Dedifferentiated amniotic fluid mesenchymal stem cell (primary cell): ENCODE measurements at regions not wholly inside any gene's neighbourhood (a gene's known extent, or its start where the extent isn't known, plus 50 kb on each side); places are given as distances from the start of the nearest gene placed in this dataset.

Experiments used
- DNase-seq: peaks from one replicate; pipeline ENCODE4 v3.0.0-alpha.2; 2016; ENCODE audit errors: extremely low spot score

DNA sequence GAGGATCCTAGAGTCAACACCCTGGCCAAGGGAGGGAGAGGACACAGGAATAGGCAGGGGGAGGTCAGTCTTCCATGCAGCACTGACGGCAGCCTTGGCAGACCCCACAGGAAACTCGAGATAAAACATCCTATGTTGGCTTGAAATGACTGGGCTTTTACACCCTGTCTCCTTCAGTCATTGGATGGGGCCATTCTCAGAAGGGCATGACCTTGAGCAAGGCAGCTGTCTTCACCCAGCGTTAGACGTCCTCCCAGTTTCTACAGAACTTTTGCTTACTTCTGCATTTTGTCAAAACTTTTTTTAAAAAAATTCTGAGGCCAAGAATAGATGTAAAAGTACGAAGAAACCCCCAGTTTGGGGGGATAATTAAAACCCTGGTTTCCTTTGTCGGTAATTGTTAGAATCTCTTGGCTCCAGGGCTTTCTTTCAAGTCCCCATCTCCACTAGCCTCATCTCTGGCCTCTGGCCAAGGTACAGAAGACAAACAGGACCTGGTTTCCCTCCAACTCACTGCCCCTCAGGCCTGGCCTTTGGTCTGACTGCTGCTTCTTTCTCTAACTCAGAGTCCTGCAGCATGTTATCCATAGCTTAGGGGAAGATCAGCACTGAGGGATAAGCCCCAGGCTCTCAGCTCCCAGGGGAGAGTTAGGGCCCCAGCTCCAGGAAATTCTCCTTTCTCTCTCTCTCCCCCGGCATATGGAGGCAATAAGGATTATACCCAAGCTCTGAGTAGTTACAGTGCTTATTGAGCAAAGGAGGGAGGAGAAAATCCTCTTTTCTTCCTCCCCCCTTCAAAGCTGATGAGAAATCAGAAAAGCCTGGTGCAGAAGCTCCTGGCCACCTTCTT is 51.6 kb upstream of the KCND3 start:
- no peak for DNase-seq

- no peak for DNase-seq
Observed at GRCh38 chr1:112043901-112044300, 54.4 kb upstream of the KCND3 start.

GRCh38 chr1:112044745-112045144 is 55.3 kb upstream of the KCND3 start:
- DNase-seq = no peak

- no peak for DNase-seq
Observed at GRCh38 chr1:112046630-112047029, 57.2 kb upstream of the KCND3 start.

DNA sequence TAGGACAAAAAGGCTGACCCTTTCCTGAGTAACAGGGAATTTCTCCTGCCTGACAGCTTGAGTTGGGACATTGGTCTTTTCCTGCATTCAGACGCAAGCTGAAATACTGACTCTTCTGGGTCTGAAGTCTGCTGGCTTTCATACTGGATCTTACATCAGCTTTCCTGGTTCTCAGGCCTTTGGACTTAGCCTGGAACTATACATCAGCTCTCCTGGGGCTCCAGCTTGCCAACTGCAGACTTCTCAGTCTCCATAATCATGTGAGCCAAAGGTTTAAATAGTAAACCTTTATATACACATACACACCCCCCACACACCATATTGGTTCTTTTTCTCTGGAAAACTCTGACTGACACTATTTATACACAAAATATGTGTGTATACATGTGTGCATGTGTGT is 59.0 kb upstream of the KCND3 start:
- DNase-seq = no peak

GRCh38 chr1:112054510-112054909 is 65.0 kb upstream of the KCND3 start:
- DNase-seq = no peak

GRCh38 chr1:112056354-112056753 is 66.9 kb upstream of the KCND3 start:
- no peak for DNase-seq

- no peak for DNase-seq
Observed at GRCh38 chr1:112057736-112058135, 68.3 kb upstream of the KCND3 start.

- DNase-seq = no peak
Observed at GRCh38 chr1:112058815-112059450, 69.5 kb upstream of the KCND3 start.

DNA sequence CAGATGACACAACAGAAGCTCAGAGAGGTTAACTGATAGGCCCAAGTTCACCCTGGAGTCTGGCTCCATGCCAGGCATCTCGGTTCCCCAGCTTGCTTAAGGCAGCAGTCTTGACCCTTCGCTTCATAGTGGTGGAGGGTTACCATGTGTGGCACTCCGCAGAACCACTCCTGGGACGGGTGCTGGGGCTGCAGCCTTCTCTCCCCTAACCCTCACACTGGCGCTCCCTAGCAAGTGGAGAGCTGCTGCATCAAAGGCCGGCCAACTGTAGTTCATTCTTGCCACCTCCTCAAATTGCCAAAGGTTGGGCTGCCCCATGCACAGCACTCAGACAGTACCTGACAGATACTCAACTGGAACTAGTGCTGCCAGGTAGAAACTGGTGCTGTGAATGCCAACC is 70.2 kb upstream of the KCND3 start:
- no peak for DNase-seq

GRCh38 chr1:112060261-112060660 is 70.8 kb upstream of the KCND3 start:
- no peak for DNase-seq

DNA sequence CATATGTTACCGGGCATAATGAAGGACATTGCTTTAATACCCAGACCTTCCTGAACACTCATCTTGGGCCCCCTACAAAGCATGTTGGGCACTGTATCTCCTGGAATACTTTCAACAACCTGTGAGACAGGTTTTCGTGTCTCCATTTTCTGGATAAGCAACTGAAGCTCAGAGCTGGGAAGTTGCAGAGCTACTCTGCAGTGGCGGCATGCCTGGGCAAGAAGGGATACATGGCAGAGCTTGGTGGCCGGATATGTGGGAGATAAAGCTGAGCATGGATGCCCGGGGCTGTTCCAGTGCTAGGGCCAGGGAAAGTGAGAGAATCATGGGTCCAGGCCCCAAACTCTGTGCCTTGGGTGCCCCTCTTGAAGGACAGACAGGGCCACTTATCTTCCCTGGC is 71.6 kb upstream of the KCND3 start:
- no peak for DNase-seq

DNA sequence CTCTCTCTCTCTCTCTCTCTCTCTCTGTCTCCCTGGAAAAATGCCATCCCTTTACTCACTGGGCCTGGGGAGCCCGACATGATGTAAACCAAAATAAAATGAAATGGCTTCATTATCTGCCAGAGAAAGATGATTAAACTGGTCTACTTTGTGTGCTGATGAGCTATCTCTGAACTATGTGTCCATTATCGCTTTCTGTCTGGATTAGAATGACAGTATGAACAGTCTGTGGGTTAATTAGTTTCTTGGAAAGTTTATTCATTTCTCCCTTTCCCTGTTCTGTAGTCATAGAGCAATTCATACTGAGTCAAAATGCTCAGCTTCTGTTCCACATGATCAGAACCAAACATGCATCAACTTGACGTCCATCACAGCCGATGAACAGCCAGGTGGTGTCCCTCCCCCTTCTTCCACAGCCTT is 72.4 kb upstream of the KCND3 start:
- no peak for DNase-seq

- no peak for DNase-seq
Observed at GRCh38 chr1:112063781-112064728, 74.6 kb upstream of the KCND3 start.

GRCh38 chr1:112067989-112068388 is 78.5 kb upstream of the KCND3 start:
- no peak for DNase-seq

- DNase-seq = no peak
Observed at GRCh38 chr1:112070677-112071076, 81.2 kb upstream of the KCND3 start.

DNA sequence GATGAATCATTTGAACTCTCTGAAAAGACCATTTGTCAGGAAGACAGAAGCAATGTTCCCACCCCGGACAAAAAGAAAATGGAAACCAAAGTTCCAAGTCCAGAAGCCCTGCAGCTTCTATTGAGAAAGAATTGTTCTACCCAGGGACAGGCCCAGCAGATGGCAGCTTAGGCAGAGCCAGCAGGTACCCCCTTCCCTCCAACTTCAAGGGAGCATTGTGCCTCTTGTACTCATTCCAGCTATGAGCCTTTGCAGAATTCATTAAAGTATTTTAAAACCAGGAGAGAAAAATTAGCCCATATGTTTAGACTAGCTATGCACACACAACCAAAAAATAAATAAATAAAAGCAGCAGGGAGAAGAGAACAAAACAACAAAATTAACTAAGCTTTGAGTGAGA is 85.2 kb upstream of the KCND3 start:
- no peak for DNase-seq

DNA sequence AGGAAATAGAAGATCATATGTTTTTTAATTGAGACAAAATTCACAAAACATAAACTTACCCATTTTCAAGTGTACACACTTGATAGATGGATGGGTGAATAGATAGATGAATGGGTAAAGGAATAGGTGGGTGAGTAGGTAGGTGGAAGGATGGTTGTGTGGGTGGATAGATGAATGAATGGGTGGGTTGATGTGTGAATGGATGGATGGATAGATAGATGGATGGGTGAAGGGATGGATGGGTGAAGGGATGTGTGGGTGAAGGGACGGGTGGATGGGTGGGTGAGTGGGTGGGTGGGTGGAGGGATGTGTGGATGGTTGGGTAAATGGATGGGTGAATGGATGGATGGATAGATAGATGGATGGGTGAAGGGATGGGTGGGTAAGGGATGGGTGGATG is 86.1 kb upstream of the KCND3 start:
- no peak for DNase-seq

DNA sequence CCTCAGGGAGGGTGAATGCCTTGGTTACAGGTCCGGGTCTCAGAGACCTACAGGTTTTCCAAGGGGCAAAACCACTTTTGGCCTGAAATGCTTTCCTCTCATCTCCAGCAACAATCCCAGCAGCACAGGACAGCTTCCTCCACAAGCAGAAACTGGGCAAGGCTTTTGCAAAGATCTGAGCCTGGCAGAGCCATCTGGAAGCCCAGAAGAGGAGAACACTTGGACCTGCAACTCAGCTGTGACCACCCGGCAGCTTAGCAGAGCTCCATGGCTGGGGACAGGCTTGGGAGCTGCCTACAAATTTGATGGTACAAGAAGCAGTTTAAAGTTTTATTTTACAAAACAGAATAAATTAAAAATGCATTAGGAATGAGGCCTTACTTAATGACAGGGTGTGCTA is 90.0 kb upstream of the KCND3 start:
- no peak for DNase-seq

- DNase-seq = no peak
Observed at GRCh38 chr1:112083487-112083886, 94.0 kb upstream of the KCND3 start.

DNA sequence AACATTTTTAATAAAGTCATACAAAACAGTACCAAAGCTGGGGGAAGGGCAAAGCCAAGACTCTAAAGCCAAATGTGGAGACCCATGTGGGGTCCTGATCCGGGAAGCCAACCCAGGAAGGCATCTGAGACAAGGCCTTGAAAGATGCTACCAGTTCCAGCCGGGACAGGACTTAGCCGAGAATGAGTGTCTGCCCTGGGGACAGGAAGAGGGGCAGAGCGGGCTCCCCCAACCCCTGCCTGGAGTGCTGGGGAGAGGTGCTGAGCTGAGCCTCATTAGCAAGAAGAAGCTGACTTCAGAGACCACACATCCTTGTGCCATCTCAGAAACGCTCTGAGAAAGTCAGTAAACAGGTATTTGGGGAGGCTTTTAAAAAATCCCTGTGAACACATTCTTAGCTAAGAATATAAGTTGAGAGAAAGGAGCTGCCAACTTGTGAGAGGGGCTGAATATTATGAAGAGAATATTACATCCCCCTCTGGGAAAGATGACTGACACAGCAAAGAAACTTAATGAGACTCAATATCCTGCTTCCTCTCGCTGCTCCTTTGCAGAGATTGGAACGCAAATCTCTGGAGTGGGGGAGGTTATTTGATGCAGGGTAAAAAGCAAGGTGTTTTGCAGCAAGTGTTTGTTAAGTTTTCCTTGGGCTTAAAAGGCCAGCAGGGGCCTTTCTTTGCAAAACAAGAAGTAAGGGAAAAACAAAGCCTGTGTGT is 103.3 kb upstream of the KCND3 start:
- DNase-seq = no peak

DNA sequence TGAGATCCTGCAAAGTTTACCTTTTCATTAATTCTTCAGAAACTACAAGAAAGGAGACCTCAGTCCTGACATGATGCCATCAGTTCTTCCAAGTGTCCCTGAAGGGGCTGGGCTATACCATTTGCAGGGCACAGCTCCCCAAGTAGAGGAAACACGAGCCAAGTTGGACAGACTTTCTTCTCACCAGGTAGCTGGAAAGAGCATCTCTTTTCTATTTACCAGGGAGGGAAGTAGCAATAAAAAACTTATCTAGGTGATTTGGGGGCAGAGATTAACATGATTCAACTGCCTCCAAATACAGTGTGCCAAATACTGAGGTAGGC is 103.9 kb upstream of the KCND3 start:
- no peak for DNase-seq
